Panc1 (cell line): ENCODE measurements at regions not wholly inside any gene's neighbourhood (a gene's known extent, or its start where the extent isn't known, plus 50 kb on each side); places are given as distances from the start of the nearest gene placed in this dataset.

Source experiments
- ATAC-seq: fragments of 200-7000 bp; cut with Tn5 transposase; 2 replicates; pipeline ENCODE4 v1.9.1; 2020; ENCODE audit warnings: mild to moderate bottlenecking, moderate library complexity
- BruUV-seq: library from RNA; stranded (reverse); fragments of 400-500 nt; replicated peaks from 2 replicates; lab custom pipeline; 2021; lab: Mats Ljungman, UMichigan
- CTCF ChIA-PET: fragments of 300-600 bp; sonication (Branson Sonifier 250); formaldehyde crosslinking; loops from one replicate; lab custom pipeline; 2022; ENCODE audit warnings: antibody characterized with exemption; lab: Charles Lee
- POLR2A ChIA-PET: fragments of 300-600 bp; sonication (Branson Sonifier 250); formaldehyde crosslinking; loops from one replicate; lab custom pipeline; 2022; ENCODE audit warnings: antibody characterized with exemption; lab: Charles Lee
- DNase-seq: peaks from one replicate; pipeline ENCODE4 v3.0.0-alpha.2; 2010; ENCODE audit warnings: low read depth, low spot score
- H3K27ac ChIP-seq: 2 replicates; pipeline ENCODE4 v1.5.1; 2011; ENCODE audit warnings: mild to moderate bottlenecking, low read length, inconsistent platforms
- H3K27me3 ChIP-seq: fragments of 200-500 bp; sonication (Bioruptor generic); 2 replicates; pipeline ENCODE4 v1.6.0; 2014; ENCODE audit warnings: low read length, inconsistent platforms; ENCODE audit not compliant: control insufficient read depth, insufficient read depth
- H3K36me3 ChIP-seq: fragments of 200-500 bp; sonication (Bioruptor generic); 2 replicates; pipeline ENCODE4 v1.5.1; 2014; ENCODE audit warnings: inconsistent platforms, mild to moderate bottlenecking, low read length, moderate library complexity; ENCODE audit not compliant: control insufficient read depth, insufficient read depth
- H3K4me1 ChIP-seq: 2 replicates; pipeline ENCODE4 v1.5.1; 2011; ENCODE audit warnings: inconsistent platforms, mild to moderate bottlenecking, low read length, moderate library complexity; ENCODE audit not compliant: control insufficient read depth, insufficient read depth
- H3K4me3 ChIP-seq, 2 experiments: 2 replicates each; pipeline ENCODE4 v1.5.1; 2011 to 2012; ENCODE audit warnings: low read depth in 2 of 2, low read length in 2 of 2, mild to moderate bottlenecking in 2 of 2, inconsistent platforms in 1 of 2, moderate library complexity in 1 of 2
- H3K9me3 ChIP-seq: fragments of 200-500 bp; sonication (Bioruptor generic); 2 replicates; pipeline ENCODE4 v1.5.1; 2014; ENCODE audit warnings: low read depth, mild to moderate bottlenecking, inconsistent platforms, low read length, moderate library complexity; ENCODE audit not compliant: control insufficient read depth, insufficient read depth
- POLR2AphosphoS5 ChIP-seq: IDR thresholded peaks from 2 replicates; pipeline ENCODE4 v1.6.1; 2012; ENCODE audit warnings: mild to moderate bottlenecking, low read depth, low read length, moderate library complexity
- SIN3A ChIP-seq: IDR thresholded peaks from 2 replicates; pipeline ENCODE4 v1.6.1; 2012; ENCODE audit warnings: low read depth, mild to moderate bottlenecking, low read length, moderate library complexity, borderline replicate concordance; ENCODE audit not compliant: insufficient read depth
- TCF7L2 ChIP-seq: IDR thresholded peaks from 2 replicates; pipeline ENCODE4 v1.6.1; 2011; ENCODE audit warnings: mild to moderate bottlenecking, low read depth, low read length, inconsistent platforms
- in situ Hi-C: cut with HindIII; loops from 2 replicates; pipeline ENCODE4 v1.10.0; 2016; ENCODE audit warnings: low sequenced_read_pairs, low pct_unique_long_range_greater_than_20kb
- intact Hi-C: fragments of 100-400 bp; cut with micrococcal nuclease; formaldehyde crosslinking; loops from one replicate; pipeline ENCODE4 v1.10.0; 2022; ENCODE audit not compliant: unreplicated experiment
- TF ChIP-seq, protein P1 (sequence below), 2 experiments: IDR thresholded peaks; 2 replicates each; pipeline ENCODE4 v1.6.1; 2011 to 2012; ENCODE audit warnings: low read depth in 2 of 2, control low read depth in 1 of 2, low read length in 1 of 2, mild to moderate bottlenecking in 1 of 2, moderate library complexity in 1 of 2; ENCODE audit not compliant: insufficient read depth in 1 of 2
- TF ChIP-seq, protein P2 (sequence below): fragments of 450-650 bp; IDR thresholded peaks from 2 replicates; pipeline ENCODE4 v1.5.1; 2017; ENCODE audit warnings: mild to moderate bottlenecking

- Histone ChIP-seq H3K36me3 (no peaks in the 10 kb centered on the region), H3K4me3 (no peak overlapping the region), H3K27me3 (no peaks in the 10 kb centered on the region), H3K27ac (no peak overlapping the region), H3K9me3 (no peaks in the 10 kb centered on the region), H3K4me1 (no peaks in the 10 kb centered on the region)
- ChIA-PET POLR2A (no interaction called here), CTCF (no interaction called here)
- intact Hi-C loops: no loop called here
- in situ Hi-C loops: no loop called here
- ATAC-seq (no peak), DNase-seq (no peak)
- TF ChIP-seq POLR2AphosphoS5 (no peak), TCF7L2 (no peak), SIN3A (no peak)
- TF ChIP-seq, protein P1, sequence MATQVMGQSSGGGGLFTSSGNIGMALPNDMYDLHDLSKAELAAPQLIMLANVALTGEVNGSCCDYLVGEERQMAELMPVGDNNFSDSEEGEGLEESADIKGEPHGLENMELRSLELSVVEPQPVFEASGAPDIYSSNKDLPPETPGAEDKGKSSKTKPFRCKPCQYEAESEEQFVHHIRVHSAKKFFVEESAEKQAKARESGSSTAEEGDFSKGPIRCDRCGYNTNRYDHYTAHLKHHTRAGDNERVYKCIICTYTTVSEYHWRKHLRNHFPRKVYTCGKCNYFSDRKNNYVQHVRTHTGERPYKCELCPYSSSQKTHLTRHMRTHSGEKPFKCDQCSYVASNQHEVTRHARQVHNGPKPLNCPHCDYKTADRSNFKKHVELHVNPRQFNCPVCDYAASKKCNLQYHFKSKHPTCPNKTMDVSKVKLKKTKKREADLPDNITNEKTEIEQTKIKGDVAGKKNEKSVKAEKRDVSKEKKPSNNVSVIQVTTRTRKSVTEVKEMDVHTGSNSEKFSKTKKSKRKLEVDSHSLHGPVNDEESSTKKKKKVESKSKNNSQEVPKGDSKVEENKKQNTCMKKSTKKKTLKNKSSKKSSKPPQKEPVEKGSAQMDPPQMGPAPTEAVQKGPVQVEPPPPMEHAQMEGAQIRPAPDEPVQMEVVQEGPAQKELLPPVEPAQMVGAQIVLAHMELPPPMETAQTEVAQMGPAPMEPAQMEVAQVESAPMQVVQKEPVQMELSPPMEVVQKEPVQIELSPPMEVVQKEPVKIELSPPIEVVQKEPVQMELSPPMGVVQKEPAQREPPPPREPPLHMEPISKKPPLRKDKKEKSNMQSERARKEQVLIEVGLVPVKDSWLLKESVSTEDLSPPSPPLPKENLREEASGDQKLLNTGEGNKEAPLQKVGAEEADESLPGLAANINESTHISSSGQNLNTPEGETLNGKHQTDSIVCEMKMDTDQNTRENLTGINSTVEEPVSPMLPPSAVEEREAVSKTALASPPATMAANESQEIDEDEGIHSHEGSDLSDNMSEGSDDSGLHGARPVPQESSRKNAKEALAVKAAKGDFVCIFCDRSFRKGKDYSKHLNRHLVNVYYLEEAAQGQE (IDR thresholded peaks at IDR 0.05; ENCODE audit: insufficient read depth in 1 of 2, low read depth in 2 of 2, low read length in 1 of 2): no peak
- TF ChIP-seq, protein P2, sequence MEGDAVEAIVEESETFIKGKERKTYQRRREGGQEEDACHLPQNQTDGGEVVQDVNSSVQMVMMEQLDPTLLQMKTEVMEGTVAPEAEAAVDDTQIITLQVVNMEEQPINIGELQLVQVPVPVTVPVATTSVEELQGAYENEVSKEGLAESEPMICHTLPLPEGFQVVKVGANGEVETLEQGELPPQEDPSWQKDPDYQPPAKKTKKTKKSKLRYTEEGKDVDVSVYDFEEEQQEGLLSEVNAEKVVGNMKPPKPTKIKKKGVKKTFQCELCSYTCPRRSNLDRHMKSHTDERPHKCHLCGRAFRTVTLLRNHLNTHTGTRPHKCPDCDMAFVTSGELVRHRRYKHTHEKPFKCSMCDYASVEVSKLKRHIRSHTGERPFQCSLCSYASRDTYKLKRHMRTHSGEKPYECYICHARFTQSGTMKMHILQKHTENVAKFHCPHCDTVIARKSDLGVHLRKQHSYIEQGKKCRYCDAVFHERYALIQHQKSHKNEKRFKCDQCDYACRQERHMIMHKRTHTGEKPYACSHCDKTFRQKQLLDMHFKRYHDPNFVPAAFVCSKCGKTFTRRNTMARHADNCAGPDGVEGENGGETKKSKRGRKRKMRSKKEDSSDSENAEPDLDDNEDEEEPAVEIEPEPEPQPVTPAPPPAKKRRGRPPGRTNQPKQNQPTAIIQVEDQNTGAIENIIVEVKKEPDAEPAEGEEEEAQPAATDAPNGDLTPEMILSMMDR: no peak
- no TSS peak for BruUV-seq
These were observed 257.4 kb downstream of the MATN1 start for GRCh38 chr1:30466026-30466425.

DNA sequence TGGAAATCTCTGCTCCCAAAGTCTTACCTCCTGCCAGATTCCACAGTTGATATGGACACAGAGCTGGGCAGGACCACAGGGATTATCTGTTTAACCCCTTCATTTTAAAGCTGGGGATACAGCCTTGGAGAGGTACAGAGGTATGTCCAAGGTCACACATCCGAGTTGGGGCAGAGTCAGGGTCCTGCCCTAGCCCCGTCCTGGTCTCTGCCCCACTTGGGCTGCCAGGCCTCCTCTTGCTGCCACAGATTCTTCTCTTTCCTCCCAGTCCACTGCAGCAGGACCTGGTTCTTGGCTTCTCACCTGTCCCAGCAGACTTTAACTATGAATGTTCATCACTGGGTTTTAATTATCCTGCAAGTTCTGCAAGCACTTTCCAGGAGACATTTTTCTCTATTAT is 258.3 kb downstream of the MATN1 start:
- DNase-seq (no peak), ATAC-seq (no peak)
- H3K4me3 ChIP-seq: no peak overlapping the region
- no peaks in the 10 kb centered on the region for H3K9me3 ChIP-seq
- intact Hi-C loops (no loop called here), in situ Hi-C loops (no loop called here)
- no TSS peak for BruUV-seq
- no peaks in the 10 kb centered on the region for H3K27me3 ChIP-seq
- ChIA-PET CTCF (interaction anchor here (0.7 kb wide), 1 partner anchor 138 kb away, joined by 7 read pairs; no protein-coding TSS in a partner anchor), POLR2A (no interaction called here)
- no peaks in the 10 kb centered on the region for H3K4me1 ChIP-seq
- H3K36me3 ChIP-seq: no peaks in the 10 kb centered on the region
- TF ChIP-seq TCF7L2: no peak
- TF ChIP-seq, protein P1 (IDR thresholded peaks at IDR 0.05; ENCODE audit: insufficient read depth in 1 of 2, low read depth in 2 of 2, low read length in 1 of 2): no peak
- no peak for TF ChIP-seq SIN3A
- no peak for TF ChIP-seq POLR2AphosphoS5
- TF ChIP-seq, protein P2: no peak
- H3K27ac ChIP-seq: no peak overlapping the region
